Effector CD4-positive, alpha-beta T cell (primary cell): ENCODE measurements at regions not wholly inside any gene's neighbourhood (a gene's known extent, or its start where the extent isn't known, plus 50 kb on each side); places are given as distances from the start of the nearest gene placed in this dataset.

Experiments used
- DNase-seq: peaks from one replicate; pipeline ENCODE4 v3.0.0-alpha.2; 2020

GRCh38 chr2:111704246-111704645 is 179.7 kb downstream of the ANAPC1 start:
- DNase-seq: no peak

GRCh38 chr2:111705239-111705638 is 178.8 kb downstream of the ANAPC1 start:
- DNase-seq: no peak

GRCh38 chr2:111705711-111706336 is 178.2 kb downstream of the ANAPC1 start:
- DNase-seq: no peak

DNA sequence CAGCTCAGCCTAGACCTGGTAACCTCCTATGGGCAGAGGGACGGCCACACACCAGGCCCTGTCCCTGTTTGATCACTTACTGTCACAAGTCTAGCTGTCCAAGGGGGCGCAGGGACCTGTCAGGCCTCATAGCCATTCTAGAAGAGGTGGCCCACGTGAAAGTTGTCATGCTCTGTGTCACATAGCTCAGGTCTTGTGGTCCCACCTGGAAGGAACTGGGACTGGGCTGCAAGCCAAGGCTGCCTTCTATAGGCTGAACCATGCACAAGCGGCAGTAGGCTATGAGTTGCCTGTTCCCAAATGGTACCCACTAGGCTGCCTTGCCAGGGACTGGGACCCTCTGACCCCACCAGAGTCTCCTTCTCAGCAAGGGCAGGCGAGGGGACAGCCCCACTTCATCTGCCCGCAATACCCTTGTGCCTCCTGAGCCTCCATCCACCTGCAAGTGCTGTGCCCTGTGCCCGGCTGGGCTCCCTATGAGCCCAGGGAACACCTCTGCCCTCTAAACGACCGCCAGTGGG is 177.5 kb downstream of the ANAPC1 start:
- no peak for DNase-seq

DNA sequence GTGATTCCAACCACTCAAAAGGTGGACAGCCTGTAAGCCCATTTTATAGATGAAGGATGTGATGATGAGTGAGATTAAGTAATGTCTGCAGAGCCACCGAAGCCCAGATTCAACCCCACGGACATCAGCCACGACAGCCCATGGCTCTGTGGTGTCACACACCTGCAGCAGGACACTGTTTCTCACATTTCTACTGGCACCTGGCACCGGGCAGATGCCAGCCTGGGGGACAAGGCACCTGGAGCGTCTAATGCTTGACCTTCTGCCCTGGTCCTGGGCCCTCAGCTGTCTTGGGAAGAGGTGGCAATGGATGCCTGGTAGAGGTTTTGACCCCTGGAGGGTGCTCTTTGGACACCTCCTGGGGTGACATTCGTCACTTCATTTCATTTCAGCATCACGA is 176.3 kb downstream of the ANAPC1 start:
- DNase-seq: no peak

GRCh38 chr2:111708476-111709180 is 175.4 kb downstream of the ANAPC1 start:
- no peak for DNase-seq

DNA sequence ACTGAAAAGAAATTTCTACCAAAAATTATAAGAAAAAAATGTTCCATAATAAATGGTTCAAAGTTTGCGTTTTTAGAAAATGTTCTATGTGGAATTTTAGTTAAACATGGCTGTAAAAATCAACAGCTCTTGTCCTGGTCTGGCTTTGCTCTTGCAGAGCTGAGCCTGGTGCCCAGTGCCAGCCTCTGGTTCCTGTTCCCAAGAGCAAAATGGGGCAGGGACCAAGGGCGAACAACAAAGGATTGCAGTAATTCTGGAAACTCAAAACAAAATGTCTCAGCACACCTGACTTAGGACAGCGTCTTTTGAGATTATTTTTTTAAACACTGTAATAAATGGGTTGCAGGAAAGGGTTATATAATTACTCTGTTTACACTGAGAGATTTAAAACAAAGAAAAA is 174.7 kb downstream of the ANAPC1 start:
- DNase-seq: no peak

GRCh38 chr2:111710085-111710484 is 173.9 kb downstream of the ANAPC1 start:
- no peak for DNase-seq

GRCh38 chr2:111710613-111711012 is 173.4 kb downstream of the ANAPC1 start:
- no peak for DNase-seq

DNA sequence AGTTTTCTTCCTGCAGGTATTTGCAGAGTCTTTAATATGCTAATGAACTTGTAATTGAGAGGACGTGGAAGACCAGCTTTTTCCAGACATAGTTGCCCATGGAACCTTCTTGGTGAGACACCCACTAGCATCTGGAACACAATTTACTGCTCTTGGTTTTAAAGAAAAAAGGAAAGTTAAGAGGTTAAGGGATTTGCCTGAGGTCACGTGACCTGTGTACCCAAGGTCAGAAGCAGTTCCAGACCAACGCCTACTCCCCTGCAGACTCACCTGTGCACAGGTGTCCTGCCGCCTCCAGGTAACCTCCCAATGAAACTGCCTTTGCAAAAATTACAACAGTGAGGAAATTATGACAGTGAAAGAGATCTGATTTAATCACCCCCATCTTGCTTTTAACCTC is 172.7 kb downstream of the ANAPC1 start:
- DNase-seq: no peak

- no peak for DNase-seq
These were observed 171.6 kb downstream of the ANAPC1 start for GRCh38 chr2:111712361-111712760.

DNA sequence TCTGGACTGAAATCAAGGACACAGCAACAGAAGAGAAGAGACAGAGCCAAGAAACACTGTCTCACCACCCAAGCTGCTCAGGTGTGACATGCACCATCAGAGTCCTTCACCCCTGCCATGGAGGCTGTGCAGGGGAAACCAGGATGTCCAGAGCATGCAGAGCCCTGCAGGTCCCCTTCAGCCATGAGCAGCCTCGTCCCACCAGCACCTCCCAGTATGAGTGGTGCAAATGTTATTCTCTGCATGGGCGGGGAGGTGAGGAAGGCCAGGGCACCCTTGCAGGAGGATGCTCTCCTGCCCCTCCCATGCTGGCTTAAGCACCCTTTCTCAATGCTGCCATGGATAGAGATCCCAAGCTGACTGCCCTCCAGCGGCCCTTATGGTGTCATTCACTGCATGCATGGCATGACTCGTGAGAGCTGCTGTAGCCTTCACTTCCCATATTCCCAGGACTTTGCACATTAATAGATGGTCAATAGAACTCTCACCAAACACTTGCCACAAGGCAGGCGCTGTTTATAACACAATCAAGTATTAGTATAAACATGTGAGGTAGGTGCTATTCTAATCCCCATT is 171.0 kb downstream of the ANAPC1 start:
- DNase-seq: no peak

- DNase-seq: no peak
These were observed 167.7 kb downstream of the ANAPC1 start for GRCh38 chr2:111715987-111716904.

DNA sequence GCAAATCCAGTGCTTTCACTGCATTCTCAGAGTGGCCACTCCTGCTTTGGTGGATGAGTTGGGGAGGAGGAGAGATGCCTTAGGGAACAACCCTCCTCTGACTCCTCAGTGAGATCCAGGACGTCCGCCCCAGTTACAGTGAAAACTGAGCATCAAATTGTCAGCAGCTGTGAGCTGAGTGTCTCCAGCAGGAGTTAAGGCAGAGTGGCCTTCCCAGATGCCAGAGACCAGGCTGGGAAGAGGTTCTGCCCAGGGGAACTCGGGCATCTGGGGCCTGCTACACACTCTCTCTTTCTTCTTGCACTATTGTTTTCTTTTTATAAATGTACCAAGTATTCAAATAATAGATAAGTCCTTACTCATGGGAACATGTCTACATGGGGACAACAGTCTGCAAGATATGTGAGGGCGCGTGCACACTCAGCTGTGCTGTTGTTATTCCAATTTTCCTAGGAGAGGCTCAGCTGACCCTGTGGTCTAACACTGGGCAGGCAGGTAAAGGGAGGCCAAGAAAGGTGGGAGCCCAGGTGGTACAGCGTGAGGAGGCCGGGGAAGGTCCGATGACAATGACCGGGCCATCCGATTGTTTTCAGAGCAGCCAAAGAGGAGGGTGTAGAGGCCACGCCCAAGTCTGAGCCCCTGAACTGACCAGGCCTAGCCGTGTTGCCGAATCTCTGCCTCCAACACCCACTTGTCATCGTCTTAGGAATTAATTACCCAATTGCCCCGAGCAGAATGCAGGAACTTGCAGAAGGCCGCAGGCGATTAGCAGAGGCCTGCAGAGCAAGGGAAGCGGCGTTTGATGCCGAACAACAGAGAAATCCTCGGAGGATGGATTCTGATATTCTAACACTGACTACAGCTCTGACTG is 166.9 kb downstream of the ANAPC1 start:
- no peak for DNase-seq
